Tibial nerve (tissue), 4 donors: ENCODE measurements at regions not wholly inside any gene's neighbourhood (a gene's known extent, or its start where the extent isn't known, plus 50 kb on each side); places are given as distances from the start of the nearest gene placed in this dataset.
A peak's percentile ranks its signal among the peaks of the same experiment; 100 is the strongest.

Experiments used
- DNase-seq, 2 donors: peaks; one replicate each; pipeline ENCODE4 v3.0.0-alpha.2; 2019; ENCODE audit warnings: low spot score in 2 of 2
- H3K27ac ChIP-seq, 4 donors: fragments of 200-600 bp; sonication (generic) in 3 of 4; one replicate each; pipeline ENCODE4 v1.5.1; 2017 to 2019; ENCODE audit warnings: mild to moderate bottlenecking in 1 of 4
- H3K27me3 ChIP-seq, 2 donors: fragments of 200-600 bp; sonication (generic) in 1 of 2; one replicate each; pipeline versions ENCODE4 v1.5.1 to v1.6.0; 2017 to 2019
- H3K36me3 ChIP-seq, 3 donors: fragments of 200-600 bp; sonication (generic); one replicate each; pipeline ENCODE4 v1.5.1; 2018 to 2019
- H3K4me1 ChIP-seq, 4 donors: fragments of 200-600 bp; sonication (generic) in 3 of 4; one replicate each; pipeline ENCODE4 v1.5.1; 2017 to 2019
- H3K4me3 ChIP-seq, 4 donors: fragments of 200-600 bp; sonication (generic) in 3 of 4; one replicate each; pipeline ENCODE4 v1.5.1; 2017 to 2019; ENCODE audit warnings: mild to moderate bottlenecking in 1 of 4, moderate library complexity in 1 of 4
- H3K9me3 ChIP-seq, 4 donors: fragments of 200-600 bp; sonication (generic) in 3 of 4; one replicate each; pipeline ENCODE4 v1.5.1; 2017 to 2019
- EP300 ChIP-seq, 2 donors: sonication (generic); formaldehyde crosslinking; IDR thresholded peaks; one replicate each; pipeline ENCODE4 v1.6.1; 2017; ENCODE audit warnings: antibody characterized with exemption in 2 of 2, mild to moderate bottlenecking in 1 of 2
- POLR2A ChIP-seq, 2 donors: fragments of 450-650 bp; IDR thresholded peaks; one replicate each; pipeline ENCODE4 v1.6.1; 2017; ENCODE audit warnings: antibody characterized with exemption in 2 of 2, mild to moderate bottlenecking in 2 of 2, moderate library complexity in 2 of 2
- WGBS, 2 donors: methylation state at CpG; one replicate each; pipeline ENCODE4 v1.1.5; 2018; 5-methylcytosine and 5-hydroxymethylcytosine counted together
- TF ChIP-seq, protein P1 (sequence below), 5 experiments: fragments of 200-600 bp in 3 of 5; fragments of 450-650 bp in 2 of 5; sonication (generic) in 3 of 5; IDR thresholded peaks; one replicate each; pipeline ENCODE4 v1.5.1; 2016 to 2019; ENCODE audit warnings: antibody characterized with exemption in 5 of 5, mild to moderate bottlenecking in 3 of 5, moderate library complexity in 2 of 5

DNA sequence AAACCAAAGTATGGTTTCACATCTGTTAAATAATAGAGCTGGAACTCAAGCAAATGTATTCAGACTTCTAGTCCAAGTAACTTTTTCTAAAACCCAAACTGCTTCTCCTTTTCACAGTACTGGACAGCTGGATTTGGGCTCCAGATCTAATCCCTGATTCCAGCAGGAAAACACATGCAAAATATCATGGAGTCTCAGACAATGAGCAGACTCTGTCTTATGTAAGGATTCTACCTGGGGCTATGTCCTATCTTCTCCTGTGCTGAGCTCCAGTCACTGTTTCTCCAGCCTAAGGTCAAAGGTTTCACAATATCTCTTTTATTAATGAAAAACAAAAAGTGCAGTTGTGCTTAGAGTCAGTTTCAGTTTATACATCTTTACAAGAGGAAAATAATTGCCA is 83.2 kb upstream of the EED start:
- TF ChIP-seq EP300 (IDR thresholded peaks at IDR 0.05) (no peak), POLR2A (IDR thresholded peaks at IDR 0.05) (no peak)
- TF ChIP-seq, protein P1, sequence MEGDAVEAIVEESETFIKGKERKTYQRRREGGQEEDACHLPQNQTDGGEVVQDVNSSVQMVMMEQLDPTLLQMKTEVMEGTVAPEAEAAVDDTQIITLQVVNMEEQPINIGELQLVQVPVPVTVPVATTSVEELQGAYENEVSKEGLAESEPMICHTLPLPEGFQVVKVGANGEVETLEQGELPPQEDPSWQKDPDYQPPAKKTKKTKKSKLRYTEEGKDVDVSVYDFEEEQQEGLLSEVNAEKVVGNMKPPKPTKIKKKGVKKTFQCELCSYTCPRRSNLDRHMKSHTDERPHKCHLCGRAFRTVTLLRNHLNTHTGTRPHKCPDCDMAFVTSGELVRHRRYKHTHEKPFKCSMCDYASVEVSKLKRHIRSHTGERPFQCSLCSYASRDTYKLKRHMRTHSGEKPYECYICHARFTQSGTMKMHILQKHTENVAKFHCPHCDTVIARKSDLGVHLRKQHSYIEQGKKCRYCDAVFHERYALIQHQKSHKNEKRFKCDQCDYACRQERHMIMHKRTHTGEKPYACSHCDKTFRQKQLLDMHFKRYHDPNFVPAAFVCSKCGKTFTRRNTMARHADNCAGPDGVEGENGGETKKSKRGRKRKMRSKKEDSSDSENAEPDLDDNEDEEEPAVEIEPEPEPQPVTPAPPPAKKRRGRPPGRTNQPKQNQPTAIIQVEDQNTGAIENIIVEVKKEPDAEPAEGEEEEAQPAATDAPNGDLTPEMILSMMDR (IDR thresholded peaks at IDR 0.05) = no peak
- Histone ChIP-seq H3K4me1 (peaks cover 0 to 38% (median 18%) of the 10 kb centered on the region in 4 donors), H3K4me3 (no peak overlapping the region), H3K27ac (peak overlapping the region in 1 of 4 donors; percentile 80), H3K27me3 (no peaks in the 10 kb centered on the region), H3K36me3 (no peaks in the 10 kb centered on the region), H3K9me3 (no peaks in the 10 kb centered on the region)
- no peak for DNase-seq

DNA sequence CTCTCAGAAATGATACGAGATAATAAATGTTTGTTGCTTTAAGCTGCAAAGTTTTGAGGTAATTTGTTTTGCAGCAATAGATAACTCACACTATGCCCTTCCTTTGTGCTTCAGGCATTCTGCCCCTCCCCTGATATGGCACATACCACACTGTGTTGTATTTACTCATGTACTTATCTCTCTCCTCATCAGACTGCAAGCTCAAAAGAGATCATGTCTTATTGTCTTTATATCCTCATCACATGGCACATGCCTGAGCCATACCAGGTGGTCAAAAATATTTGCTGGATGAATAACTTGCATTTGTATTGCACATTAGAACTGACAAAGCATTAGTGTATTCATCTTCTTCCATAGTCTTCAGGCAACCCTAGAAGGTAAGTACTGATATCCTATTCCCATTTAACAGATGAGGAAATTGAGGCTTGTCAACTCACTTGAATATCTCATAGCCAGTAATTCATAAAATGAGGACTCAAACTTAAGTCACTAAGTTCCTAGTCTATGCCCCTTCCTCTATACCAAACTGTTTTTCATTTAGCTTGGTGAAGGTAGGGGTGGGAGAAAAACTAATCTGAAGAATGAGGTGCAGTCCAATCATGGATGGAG is 83.9 kb upstream of the EED start:
- Histone ChIP-seq H3K27me3 (no peaks in the 10 kb centered on the region), H3K4me1 (peaks cover 0 to 43% (median 18%) of the 10 kb centered on the region in 4 donors), H3K9me3 (no peaks in the 10 kb centered on the region), H3K36me3 (no peaks in the 10 kb centered on the region), H3K4me3 (no peak overlapping the region), H3K27ac (peak overlapping the region in 1 of 4 donors; percentile 18)
- no peak for DNase-seq
- no peak for TF ChIP-seq POLR2A (IDR thresholded peaks at IDR 0.05)
- no peak for TF ChIP-seq EP300 (IDR thresholded peaks at IDR 0.05)
- TF ChIP-seq, protein P1 (IDR thresholded peaks at IDR 0.05) = no peak
- WGBS, 2 donors = 51 to 63% methylated on average over 1 of the region's 1 CpG

DNA sequence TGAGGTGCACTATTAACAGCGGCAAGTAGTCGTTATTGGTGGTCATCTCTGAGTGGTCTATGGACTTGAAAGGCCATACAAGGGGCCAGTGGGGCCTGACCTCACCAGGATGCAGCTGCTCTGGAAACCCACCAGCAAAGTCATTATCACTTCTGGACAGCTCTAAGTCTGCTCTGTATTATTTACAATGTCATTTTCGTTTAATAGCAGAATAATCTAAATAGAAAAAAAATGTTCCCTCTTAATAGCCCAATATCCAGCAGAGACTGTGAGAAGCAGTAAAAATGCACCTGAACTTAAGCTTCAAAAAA is 85.0 kb upstream of the EED start:
- no peaks in the 10 kb centered on the region for H3K9me3 ChIP-seq
- no peaks in the 10 kb centered on the region for H3K36me3 ChIP-seq
- no peak for DNase-seq
- 66 to 68% methylated on average over 3 of the region's 3 CpGs for WGBS, 2 donors
- no peak overlapping the region for H3K4me3 ChIP-seq
- peaks cover 0 to 43% (median 18%) of the 10 kb centered on the region in 4 donors for H3K4me1 ChIP-seq
- no peak overlapping the region for H3K27ac ChIP-seq
- TF ChIP-seq EP300 (IDR thresholded peaks at IDR 0.05) = no peak
- TF ChIP-seq, protein P1 (IDR thresholded peaks at IDR 0.05) = no peak
- no peak for TF ChIP-seq POLR2A (IDR thresholded peaks at IDR 0.05)
- no peaks in the 10 kb centered on the region for H3K27me3 ChIP-seq

DNA sequence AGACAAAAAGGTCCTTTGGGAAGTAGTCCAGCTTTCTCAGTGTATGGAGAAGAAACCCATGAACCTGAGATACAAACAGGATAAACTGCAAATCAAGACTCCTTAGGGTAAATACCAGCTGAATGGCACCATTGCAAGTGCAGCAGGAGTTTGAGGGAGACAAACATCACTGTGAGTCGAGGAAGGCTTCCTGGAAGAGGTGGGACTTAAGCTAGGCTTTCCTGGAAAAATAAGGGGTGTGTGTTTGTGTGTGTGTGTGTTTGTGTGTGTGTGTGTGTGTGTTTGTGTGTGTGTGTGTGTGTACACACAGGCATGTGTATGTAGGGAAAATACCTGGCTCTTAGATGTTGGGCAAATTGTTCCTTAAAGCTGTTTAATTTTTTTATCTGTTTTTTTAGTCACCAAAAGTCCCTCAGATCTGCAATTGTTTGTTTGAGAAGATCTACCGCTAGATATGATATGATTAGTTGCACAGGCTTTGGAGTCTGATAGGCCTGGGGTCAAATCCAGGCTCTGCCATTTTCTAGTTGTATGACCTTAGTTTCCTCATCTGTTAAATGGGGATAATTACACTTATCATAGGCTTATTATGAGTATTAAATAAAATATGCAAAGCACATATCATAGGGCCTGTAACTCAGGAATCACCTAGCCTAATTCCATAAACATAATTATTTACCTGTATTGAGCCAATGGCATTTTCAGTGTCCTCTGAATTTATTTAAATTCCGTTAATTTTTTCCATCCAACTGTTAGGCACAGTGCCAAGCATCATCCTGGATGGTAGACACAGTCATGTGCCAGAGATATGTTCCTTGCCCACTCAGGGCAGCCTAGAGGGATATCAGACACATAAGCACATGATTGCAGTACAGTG is 85.6 kb upstream of the EED start:
- DNase-seq = no peak
- Histone ChIP-seq H3K4me3 (no peak overlapping the region), H3K27ac (no peak overlapping the region), H3K4me1 (peaks cover 0 to 43% (median 18%) of the 10 kb centered on the region in 4 donors), H3K9me3 (no peaks in the 10 kb centered on the region), H3K36me3 (no peaks in the 10 kb centered on the region), H3K27me3 (no peaks in the 10 kb centered on the region)
- WGBS, 2 donors = 74 to 75% methylated on average over 3 of the region's 3 CpGs
- TF ChIP-seq EP300 (IDR thresholded peaks at IDR 0.05) (no peak), POLR2A (IDR thresholded peaks at IDR 0.05) (no peak)
- TF ChIP-seq, protein P1 (IDR thresholded peaks at IDR 0.05) = no peak

DNA sequence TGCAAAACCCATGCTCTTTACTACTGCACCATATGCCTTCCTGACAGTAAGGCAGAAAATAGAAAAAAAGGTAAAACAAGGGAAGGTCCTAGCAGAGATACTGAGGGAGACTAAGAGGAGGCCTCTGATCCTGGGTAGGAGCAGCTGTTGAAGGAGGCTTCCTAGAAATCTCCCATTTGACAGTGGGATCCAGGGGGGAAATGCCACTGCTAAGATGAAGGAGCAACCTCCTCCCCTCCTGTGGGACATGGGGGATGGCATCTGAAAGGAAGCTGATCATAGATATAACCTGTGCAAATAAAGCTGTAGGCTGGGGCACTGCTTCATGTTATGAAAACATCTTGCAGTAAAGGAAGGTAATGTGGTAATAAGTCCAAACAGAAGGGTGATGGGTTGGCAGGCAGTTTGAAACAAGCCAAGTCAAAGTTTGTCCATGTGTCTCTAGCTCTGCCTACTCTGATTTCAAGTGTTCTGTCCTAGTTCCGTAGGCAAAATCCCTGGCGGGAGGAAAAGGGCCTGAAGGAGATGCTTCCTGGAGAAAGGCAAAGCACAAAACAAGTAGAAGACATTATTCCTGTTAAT is 86.7 kb upstream of the EED start:
- DNase-seq = no peak
- Histone ChIP-seq H3K9me3 (no peaks in the 10 kb centered on the region), H3K27me3 (no peaks in the 10 kb centered on the region), H3K4me3 (no peak overlapping the region), H3K4me1 (peaks cover 0 to 44% (median 16%) of the 10 kb centered on the region in 4 donors), H3K27ac (no peak overlapping the region), H3K36me3 (no peaks in the 10 kb centered on the region)
- TF ChIP-seq POLR2A (IDR thresholded peaks at IDR 0.05) = no peak
- TF ChIP-seq, protein P1 (IDR thresholded peaks at IDR 0.05) = no peak
- TF ChIP-seq EP300 (IDR thresholded peaks at IDR 0.05) = no peak
- WGBS, 2 donors = 92 to 94% methylated on average over 2 of the region's 2 CpGs
